NCI-H128 (cell line): ENCODE measurements at regions not wholly inside any gene's neighbourhood (a gene's known extent, or its start where the extent isn't known, plus 50 kb on each side); places are given as distances from the start of the nearest gene placed in this dataset.
"Not testable (repeated sequence)": the region's sequence is repeated elsewhere in the genome, so short reads cannot be mapped to it uniquely, and the experiment has no call there.

Experiments used
- DNase-seq: peaks from one replicate; lab custom pipeline; 2025; ENCODE audit not compliant: unreplicated experiment; lab: John Stamatoyannopoulos, UW

DNA sequence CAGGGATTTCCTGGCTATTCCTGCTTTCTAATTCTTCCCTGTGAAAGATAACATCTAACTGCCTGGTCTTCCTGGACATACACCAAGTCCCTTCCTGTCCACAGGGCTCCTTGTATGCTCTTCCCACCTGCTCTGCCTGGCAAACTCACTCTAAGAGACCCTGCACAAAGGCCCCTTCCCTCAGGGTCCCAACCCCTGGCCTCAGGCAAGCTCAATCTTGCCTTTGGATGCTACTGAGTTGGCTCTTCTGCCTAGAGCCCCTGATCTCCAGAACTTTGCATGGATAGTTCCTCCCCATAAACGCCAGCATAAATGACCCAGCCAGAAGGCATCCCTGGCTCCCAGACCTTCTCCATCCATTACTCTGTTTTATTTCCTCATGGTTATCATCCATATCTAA, 98.3 kb upstream of the OTOS start:
- no peak for DNase-seq

DNA sequence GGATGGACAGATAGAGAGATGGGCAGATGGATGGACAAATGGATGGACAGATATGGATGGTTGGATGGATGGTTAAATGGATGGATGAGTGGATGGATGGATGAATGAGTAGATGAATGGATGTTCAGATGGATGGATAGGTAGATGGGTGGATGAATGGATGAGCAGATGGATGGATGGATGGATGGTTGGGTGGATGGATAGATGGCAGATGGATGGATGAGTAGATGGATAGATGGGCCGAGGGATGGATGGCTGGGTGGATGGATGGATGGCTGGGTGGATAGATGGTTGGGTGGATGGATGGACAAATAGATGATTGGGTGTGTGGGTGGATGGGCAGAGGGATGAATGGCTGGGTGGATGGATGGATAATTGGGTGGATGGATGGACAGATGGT, 98.9 kb upstream of the OTOS start:
- DNase-seq = no peak

DNA sequence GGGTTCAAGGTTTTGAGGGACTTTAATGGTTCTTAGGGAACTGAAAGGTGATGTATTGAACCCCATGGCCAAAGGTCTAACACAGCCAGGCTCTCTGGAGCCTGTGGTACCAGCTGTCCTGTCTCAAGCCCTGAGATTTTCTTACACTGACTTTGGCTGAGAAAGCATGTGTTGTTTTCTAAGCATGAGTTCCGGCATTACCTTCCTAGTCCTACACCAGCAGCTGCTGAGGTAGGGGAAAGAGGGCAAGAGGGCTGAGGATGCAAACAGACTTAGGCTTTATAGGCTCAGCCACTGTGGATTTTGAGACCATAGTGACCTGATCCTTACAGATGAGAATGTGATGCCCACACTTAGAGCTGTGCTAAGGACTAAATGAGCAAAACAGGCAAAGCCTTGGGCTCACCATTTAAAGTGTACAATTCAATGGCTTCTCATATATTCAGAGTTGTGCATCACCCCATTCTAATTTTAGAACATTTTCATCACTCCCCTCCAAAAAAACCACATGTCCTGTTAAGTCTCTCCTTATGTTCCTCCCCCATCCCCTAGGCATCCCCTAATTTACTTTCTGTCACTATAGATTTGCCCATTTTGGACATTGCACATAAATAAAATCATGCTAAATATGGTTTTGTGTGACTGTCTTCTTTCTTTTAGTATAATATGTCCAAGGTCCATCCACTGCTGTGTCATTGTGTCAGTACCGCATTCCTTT, 99.7 kb upstream of the OTOS start:
- no peak for DNase-seq

DNA sequence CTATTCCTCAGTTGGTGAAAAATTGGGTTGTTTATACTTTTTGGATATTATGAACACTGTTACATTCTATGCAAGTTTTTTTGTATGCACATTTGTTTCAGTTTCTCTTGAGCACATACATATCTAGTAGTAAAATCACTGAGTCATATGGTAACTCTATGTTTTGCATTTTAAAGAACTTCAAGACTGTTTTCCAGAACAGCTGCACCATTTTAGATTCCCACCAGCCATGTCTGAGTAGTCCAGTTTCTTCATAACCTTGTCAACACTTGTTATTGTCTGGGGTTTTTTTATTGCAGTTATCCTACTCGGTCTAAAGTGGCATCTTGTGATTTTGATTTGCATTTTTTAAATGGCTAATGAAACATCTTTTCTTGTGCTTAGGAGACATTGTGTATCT, 100.3 kb upstream of the OTOS start:
- no peak for DNase-seq

DNA sequence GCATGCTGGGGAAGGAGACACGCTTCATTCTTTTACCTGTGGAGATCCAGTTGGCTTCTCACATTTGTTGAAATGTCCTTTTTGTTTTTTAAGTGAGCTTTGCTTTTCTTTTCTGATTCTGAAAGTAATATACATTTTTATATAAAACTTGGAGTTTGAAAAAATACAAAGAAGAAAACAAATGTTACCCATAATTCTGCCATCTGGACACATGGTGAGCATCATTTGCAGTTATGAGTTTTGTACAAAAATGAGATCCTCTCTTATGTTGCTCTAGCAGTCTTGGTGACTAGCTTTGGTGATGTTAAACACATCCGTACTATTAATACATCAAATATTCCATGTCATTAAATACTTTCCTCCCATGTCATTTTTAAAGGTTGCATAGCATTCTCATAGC, 101.1 kb upstream of the OTOS start:
- no peak for DNase-seq

DNA sequence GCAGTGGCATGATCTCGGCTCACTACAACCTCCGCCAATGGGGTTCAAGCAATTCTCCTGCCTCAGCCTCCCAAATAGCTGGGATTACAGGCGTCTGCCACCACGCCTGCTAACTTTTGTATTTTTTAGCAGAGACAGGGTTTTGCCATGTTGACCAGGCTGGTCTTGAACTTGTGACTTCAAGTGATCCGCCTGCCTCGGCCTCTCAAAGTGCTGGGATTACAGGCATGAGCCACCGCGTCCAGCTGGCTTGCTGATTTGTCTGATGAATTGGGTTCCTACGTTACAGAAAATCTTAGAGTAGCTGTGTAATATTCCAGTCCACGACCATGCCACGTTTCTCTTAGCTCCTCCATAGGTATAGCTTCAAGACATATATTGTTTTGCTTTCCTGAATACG, 102.6 kb upstream of the OTOS start:
- DNase-seq = not testable (repeated sequence)

DNA sequence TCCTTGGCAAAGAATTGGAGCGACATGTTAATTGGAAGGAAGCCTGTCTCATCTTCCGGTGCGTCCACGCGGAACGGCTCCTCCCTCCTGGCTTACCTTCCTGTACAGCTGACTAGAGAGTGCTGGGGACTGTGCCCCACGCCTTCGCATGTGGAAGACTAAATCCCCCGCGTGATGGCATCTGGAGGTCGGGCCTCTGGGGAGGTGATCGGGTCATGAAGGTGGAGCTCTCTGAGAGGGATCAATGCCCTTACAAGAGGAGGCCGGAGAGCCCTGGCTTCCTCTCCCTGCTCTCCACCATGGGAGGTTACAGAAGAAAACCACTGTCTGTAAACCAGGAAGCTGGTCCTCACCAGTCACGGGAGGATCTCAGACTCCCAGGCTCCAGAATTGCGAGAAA, 104.1 kb upstream of the OTOS start:
- DNase-seq = no peak

DNA sequence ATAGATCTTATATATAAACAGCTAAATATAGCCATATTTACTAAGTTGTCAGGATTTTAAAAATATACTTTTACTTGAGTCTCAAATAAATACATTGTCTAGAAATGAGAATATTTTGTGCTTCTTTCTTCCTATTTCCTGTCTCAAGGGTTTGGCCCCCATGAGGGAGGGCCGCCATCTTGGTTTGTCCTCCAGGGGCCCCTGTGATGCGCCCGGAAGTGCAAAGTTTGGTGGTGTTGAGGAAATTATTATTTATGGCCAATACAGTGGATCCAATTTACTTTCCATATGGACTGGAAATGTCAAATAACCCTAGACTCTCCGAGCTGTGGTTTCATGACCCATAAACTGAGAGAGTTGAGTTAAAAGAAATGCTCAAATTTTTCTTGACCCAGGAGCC, 104.7 kb upstream of the OTOS start:
- DNase-seq = no peak

DNA sequence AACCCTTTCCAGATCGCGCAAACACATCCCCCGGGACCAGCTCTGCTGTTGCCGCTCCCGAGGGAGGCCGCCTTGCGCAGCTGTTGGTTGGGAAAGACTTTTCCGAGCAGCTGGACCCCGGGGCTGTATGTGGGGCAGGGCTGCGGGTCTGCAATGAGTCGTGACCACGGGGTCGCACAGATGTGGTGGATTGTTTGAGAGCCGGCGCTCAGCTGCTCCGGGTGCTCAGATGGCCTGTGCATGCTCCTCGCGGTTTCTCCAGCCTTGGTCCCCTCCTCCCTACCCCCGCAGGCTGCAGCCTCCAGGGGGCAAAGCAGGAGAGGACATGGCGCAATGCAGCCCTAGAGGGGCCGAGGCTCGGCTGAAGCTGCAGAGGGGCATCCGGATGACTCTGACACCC, 105.2 kb upstream of the OTOS start:
- DNase-seq = no peak

DNA sequence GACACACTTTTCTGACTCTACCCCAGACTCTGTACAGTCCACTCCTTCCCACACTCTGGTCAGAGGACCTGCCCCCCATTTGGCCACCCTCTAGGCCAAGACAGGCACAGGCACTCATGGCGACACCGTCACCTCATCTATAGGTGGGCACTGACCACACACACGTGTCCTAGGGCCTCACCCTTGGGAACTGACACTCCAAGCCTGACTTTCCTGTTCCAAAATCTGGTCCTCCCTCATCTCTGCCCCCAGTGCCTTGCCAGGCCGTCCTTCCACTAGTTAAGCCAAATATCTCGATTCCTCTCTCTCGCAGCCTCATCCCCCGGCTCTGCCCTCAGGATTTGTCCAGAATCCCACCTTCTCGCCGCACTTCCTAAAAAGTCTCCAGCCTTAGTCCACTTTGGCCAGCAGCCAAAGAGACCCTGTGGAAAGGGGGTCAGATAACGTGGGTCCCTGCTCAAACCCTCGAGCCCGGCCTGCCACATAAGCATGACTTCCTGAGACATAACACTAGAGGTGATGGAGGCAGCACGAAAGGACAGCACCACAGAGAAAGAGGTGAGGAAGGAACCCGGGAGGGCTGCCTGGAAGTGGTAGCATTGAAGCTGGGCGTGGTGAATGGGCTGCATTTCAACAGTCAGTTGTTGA, 105.8 kb upstream of the OTOS start:
- no peak for DNase-seq

DNA sequence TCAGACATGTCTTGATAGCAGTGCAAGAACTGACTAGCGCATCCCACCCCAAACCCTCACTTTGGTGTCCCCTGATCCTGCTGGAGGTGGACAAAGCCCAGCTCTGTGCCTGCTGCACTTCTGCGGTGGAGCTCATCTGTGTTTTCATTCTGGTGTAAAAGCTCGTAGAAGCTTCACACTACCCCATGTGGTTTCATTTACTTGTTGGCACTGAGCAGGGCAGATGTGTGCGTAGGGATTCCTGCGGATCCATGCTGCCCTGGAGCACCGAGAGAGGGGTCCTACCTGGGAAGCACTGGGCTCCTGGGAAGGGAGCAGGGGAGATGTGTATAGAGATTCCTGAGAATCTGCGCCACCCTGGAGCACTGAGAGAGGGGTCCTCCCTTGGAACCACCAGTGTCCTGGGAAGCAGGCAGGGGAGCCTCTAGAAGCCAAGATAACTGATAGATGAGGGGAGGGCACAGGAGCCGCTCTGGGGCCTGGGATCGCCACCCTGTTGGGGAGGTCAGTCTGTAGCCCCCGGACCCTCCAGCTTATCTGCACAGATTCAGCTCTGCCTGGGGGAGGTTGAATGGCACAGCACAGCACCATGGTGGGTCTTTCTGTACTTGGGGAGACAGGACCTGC, 106.9 kb upstream of the OTOS start:
- DNase-seq = no peak

DNA sequence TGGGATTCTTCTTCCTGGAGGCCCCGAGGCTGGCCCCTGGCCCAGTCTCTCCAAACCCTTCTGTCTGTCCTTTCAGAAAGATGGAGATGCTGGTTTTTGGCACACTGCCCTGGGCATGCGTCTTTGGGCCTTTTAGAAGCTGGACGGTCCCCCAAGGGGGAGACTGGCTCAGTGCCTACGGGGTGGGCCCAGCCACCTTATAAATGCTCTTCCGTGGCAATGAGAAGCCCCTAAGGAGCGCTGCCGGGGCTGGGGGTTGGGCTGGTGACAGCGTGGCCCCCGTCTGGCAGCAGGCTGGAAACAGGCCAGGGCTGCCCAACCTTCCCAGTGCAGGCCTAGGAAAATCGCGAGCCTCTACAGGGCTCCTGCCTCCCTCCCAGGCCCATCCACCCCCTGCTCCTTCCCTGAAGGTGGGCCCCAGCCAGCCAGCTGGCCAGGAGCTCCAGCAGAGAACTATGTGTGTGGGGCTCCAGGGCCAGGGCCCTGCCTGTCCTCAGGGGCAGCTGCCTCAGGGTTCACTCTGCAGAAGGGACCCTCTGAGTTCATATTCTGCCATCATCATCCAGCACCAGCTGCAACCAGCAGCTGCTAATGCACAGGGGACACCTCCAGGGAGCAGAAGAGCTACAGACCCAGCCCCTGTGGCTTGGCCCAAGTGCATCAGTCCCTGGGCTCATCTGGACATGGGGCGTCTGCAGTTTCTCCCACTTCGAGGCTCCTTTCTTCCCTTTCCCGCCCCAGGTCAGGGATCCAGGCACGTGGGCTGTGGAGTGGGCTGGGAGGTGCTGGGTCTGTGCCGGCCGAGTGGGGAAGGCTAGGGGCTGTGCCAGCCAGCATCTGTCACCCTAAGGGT, 107.6 kb upstream of the OTOS start:
- no peak for DNase-seq

DNA sequence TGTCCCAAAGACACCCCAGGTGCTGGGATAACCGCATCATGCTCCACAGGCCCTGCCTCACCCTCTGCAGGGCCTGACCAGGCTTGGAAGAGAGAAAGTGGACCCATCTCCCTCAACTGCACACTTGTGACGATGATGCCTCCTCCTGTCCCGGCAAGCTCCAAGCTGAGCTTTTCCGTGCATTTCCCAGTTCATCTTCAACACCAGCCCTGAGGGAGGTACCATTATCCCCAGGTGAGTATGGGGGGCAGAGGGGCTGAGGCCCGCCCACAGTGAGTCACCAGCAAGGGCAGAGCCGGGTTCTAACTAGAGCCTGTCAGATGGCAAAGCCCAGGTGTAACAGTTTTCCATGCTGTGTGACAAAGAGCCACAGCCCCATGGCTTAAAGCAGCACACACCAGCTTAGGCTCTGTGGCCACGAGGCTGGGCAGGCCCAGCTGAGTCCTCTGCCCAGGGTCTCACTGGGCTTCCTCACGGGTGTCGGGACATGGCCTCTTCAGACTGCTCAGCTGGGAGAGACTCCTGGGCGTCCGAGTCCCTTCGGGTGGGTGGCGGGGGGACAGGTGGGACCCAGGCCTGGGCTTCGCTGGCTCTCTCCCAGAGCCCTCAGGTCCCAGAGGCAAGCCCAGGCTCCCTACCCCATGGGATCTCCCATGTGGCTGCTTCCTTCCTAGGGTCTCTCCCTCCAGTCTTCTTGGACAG, 108.4 kb upstream of the OTOS start:
- no peak for DNase-seq

DNA sequence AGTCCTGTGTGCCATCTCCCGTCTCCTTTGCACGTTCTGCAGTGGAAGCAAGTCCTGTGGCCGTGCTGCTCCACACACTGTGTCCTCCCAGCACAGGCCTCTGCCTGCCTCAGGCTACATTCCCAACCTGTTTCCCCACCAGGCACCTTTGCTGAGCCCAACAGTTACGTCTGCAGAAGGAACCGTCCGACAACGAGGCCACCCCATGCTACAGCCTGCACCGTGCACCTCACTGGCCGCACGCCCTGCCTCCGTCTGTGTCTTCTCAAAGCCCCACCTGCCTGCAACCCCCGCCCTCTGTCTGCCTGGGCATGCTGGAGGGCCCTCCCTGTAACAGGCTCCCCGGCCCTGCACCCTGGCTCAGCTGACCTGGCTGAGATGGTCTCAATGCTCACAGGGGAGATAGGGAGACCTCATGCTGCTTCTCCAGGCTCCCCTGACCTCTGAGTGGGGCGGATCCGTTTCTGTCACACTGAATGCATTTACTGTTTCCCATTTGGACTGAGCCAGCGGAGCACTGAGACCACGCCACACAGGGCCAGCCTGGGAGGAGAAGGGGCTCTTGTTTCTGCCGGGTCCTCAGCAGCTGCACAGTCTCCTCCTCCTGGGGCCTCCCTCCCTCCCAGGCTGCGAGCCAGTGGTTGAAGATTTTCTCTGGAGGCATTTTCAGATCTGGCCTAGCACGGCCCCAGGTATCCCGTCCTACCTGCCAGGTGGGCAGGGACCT, 109.1 kb upstream of the OTOS start:
- DNase-seq = no peak

DNA sequence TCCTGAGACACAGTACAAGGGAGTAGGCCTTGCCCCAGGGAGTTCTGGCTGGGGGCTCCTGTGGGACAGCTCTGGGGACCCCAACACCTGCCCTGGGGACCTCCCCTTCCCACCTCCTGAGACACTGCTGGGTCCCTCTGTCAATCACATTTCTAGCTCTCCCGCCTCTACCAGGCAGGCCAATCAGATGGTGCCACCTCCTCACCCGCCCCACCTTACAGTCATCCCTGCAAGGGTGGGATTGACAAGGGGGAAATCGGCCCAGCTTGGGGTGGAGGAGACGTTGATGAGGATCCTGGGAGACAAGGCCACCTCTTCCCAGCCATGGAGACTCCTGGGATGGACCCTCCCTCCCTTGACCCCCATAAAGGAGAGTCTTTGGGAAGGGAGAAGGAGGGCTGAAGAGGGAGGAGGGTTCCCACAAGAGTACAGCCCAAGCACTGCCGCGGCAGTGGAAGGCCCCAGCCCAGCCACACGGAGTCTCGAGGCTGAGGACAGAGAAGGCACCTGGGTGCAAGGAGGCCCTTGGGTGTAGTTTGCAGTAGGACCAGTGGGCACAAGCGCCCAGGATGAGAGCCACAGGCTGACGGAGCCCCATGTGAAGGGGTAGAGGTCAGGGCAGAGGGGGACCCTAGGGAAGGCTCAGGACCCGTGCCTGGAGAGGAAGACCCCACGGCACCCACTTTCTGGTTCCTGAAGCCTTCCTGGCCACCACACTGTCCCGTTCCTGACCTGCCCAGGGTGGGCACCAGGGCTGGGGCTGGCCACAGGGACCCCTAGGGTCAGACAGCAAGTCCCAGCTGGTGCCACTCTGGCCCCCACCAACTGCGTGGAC, 109.9 kb upstream of the OTOS start:
- no peak for DNase-seq

DNA sequence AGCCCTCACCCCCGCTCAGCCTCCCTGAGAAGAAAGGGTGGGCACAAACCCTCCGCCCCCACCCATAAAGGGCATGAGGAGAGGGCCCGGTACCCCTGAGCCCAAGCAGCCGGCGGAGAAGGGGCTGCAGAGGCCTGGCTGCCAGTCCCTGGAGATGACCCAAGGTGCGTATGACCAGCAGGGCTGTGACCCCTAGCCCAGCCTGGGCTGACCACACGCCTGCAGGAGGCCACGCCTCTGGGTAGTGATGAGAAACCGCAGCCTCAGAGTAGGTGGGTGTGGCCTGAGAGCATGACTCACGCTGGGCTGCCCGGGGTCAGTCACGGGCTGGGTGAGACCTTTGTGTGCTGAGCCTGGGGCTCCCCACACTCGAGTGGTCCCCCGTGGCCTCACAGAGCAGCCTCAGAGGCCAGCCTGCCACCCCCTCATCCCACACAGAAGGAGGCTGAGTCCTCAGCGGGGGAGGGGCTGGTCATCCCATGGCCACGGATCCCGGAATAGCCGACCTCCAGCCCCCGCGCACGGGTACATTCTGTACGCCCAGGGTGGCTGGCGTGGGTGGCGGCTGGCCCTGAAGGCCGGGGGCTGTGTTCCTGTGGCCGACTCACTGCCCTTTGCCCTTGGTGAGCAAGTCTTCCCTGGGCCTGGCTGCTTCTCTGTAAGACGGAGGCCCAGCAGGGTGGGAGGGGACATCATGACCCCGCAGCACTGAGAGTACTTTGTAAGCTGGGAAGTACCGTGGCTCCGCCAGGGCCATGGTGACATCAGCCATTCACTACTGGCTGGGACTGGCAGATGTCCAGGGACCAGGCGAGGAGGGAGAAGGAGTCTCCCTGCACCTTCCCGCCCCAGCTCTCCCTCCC, 110.8 kb upstream of the OTOS start:
- no peak for DNase-seq

DNA sequence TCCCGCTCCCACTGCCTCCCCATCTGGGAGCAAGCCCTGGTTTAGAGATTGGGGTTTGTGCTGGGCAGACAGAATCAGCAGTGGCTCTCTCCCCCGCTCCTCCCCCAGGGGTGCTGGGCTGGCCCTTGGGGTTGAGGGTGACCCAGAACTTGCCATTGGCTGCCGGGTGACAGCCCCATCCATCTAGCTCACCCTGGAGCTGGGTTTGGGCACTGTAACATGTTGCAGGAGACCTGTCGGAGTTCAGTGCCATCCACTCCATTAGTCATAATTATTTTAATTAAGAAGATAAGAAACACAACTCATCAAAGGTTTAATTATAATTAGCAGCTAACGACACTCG, 111.4 kb upstream of the OTOS start:
- DNase-seq = no peak

DNA sequence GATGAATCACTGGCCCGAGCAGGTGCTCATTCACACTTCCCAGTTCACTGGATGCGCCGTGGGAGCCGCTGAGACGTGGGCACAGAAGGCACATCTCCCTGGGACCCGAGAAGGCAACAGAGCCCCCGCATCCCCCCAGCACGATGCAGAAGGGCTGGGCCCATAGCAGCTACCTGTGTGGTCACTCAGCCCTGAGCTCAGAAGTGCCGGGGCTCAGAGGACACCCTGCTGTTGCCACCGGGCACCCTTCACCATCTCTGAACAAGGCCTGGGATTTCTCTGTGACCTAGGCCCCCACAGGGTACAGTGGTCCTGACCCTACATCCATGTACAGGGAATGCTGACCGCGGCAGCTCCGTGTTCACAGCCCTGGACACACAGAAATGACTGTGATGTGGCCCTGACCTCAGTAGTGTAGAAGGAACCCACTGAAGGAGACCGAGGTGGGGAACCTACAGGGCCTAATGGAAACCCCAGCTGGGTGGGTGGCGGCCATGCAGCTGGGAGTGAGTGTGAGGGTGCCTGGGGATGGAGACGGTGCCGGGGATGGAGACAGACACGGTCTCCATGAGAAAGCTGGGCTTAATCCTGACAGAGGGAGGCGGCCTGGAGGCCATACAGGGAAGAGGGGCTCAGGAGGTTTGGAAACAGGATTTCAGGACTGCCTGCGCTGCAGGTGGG, 111.9 kb upstream of the OTOS start:
- DNase-seq = no peak
